GM20000 (cell line): ENCODE measurements at regions not wholly inside any gene's neighbourhood (a gene's known extent, or its start where the extent isn't known, plus 50 kb on each side); places are given as distances from the start of the nearest gene placed in this dataset.

ENCODE experiments used
- DNase-seq: peaks from one replicate; pipeline ENCODE4 v3.0.0; 2012; ENCODE audit warnings: low spot score
- TF ChIP-seq, protein P1 (sequence below): IDR thresholded peaks from 2 replicates; pipeline ENCODE4 v1.5.1; 2012; ENCODE audit warnings: mild to moderate bottlenecking, control low read depth; ENCODE audit errors: extremely low read depth, missing control alignments

DNA sequence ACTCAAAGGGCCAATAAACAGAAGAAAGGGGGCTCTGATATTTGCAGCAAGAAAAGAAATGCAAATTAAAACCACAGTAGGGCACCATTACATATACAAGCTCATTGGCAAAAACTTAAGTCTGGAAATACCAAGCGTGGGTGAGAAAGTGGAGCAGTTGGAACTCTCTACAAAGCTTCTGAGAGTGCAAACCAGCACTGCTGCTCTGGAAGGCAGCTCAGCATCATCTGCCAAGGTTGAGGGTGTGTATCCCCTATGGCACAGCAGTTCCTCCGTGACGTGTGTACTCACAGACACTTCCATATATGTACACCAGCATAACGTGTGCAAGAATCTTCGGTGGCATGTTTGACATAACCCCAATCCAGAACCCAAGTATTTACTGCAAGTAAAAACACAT lies 271.0 kb upstream of the ATP10A start:
- no peak for DNase-seq
- TF ChIP-seq, protein P1, sequence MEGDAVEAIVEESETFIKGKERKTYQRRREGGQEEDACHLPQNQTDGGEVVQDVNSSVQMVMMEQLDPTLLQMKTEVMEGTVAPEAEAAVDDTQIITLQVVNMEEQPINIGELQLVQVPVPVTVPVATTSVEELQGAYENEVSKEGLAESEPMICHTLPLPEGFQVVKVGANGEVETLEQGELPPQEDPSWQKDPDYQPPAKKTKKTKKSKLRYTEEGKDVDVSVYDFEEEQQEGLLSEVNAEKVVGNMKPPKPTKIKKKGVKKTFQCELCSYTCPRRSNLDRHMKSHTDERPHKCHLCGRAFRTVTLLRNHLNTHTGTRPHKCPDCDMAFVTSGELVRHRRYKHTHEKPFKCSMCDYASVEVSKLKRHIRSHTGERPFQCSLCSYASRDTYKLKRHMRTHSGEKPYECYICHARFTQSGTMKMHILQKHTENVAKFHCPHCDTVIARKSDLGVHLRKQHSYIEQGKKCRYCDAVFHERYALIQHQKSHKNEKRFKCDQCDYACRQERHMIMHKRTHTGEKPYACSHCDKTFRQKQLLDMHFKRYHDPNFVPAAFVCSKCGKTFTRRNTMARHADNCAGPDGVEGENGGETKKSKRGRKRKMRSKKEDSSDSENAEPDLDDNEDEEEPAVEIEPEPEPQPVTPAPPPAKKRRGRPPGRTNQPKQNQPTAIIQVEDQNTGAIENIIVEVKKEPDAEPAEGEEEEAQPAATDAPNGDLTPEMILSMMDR, result no peak

DNA sequence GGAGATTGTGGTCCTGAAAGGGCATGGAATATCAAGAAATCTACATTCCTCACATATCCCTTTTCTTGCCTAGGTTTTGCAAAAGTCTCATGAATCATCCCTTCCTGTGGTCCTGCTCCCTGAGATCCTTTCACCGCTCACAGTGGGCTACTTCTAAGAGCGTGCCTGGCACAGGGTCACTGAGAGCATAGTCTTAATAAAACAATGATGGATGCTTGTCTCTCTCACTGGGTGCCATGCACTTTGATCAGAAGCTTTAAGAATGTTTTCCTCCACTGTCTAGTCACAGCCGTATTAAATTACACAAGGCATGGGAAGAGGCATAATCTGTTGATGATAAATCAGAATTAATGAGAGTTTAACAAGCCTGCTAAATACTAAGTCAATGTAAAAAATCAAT lies 269.7 kb upstream of the ATP10A start:
- TF ChIP-seq, protein P1, result no peak
- no peak for DNase-seq

DNA sequence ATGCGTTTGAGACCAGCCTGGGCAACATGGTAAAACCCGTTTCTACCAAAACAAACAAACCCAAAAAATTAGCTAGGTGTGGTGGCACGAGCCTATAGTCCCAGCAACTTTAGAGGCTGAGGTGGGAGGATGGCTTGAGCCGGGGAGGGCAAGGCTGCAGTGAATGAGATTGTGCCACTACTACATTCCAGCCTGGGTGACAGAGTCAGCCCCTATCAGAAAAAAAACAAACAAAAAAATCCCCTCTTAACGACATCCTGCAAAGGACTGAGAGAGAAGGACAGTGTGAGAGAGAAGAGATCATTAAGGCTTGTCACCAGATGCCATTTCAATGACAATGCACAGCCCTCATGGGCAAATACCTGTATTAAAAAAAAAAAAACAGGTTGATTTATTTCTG lies 266.7 kb upstream of the ATP10A start:
- TF ChIP-seq, protein P1, result no peak
- DNase-seq, result no peak

DNA sequence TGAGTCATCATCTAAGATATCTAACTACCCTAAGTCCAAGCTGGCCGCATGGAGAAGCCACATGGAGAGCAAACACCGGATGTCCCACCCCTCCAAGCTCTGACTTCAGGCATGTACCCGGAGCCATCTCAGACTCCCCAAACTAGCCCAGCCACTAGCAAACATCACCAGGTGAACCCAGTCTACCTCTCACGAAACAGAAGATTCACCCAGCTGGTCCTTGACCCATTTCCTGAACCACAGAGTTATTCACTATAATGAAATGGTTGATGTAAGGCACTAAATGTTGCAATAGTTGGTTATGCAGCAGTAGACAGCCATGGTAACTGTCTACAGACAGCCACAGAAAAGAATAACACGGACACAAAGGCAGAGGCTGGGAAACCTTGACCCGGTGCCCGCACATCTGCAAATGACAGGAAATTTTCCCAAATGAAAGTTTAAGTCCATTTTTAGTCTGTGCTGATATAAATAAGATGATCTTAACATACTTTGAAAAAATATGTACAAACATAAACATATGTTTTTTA lies 265.5 kb upstream of the ATP10A start:
- no peak for DNase-seq
- TF ChIP-seq, protein P1, result no peak

DNA sequence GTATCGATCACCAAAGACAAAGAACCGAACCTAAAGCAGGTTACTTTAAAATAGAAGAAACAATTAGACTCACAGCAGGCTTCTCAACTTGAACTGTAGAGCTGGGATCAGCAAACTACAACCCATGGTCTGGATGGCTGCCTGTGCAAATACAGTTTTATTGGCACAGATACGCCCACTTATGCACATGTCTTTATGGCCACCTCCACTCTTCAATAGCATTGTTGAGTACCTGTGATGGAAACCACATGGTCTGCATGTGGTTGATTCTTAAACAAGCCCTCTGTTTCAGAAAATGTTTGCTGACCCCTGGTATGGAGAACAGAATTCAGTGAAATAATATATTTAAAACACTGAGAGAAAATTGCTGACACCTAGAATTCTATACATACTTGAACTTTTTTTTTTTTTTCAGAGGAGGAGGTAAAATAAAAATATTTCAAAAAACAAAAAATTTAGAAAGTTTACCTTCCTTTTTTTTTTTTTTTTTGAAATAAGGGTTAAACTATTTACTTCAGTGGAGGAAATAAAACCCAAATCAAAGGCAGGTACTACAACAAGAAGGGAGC lies 263.8 kb upstream of the ATP10A start:
- DNase-seq, result no peak

DNA sequence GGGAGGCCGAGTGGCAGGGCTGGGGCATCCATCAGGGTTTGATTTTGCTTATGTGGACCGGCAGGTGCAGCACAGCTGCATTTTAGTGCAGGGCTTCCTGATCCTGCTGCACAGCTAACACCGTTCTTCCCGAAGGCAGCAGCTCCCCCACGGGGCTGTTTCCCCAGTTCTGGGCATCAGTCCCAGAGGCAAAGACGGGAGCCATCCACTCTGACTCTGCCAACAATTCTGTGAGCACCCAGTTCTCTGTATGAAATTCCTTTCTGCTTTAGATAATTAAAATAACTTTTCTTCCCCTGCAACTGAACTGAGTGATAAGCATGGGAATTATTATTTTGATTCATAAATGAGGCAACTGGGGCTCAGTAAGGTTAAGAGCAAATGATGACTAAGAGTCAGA lies 262.9 kb upstream of the ATP10A start:
- TF ChIP-seq, protein P1, result no peak
- DNase-seq, result no peak

More for the DNA sequence above, 263.8 kb upstream of the ATP10A start:
- TF ChIP-seq, protein P1, result no peak

DNA sequence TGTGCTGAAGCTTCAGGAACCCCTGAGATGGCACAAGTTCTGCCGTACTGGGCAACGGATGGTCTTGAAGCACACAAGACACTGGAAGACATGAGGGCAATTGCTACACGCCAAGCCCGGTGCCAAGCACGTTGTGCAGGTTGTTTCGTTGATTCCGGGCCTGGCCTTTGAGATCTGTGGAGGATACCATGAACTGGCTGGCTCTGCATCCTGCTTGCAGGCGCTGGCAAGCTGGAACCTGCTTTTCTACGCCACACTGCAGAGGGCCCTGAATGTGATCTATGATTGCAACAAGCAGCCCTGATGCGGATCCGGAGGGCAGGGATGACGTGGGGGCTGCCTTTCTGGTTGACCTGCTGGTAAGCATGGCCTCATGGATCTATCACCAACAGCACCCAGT lies 262.5 kb upstream of the ATP10A start:
- no peak for DNase-seq
- TF ChIP-seq, protein P1, result no peak
